ENCODE measurements at regions not wholly inside any gene's neighbourhood (a gene's known extent, or its start where the extent isn't known, plus 50 kb on each side); places are given as distances from the start of the nearest gene placed in this dataset.

DNA sequence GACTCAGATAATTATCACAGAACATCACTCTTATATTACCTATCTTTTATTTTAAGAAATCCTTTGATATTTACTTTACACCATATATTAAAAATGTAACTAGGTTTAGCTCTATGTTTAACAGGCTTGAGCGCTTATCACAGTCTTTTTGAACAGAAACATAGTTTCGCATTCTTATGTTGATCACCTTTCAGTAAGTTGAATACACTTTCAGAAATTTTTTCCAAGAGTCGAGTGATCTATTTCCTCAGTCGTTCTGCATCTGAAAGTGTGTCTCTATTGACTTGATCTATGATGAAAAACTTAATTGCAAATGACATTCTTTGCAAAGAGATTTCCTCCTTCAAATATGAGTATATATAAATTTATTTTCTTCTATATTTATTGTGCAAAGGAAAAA is 516.6 kb upstream of the KCNMB2 start:
- intact Hi-C loops (cut with DNase I) = no loop called here
- DNase-seq (no peak), ATAC-seq (no peak)
- Histone ChIP-seq H3K36me3 (no peaks in the 10 kb centered on the region), H3K4me1 (no peaks in the 10 kb centered on the region), H3K9me3 (no peaks in the 10 kb centered on the region), H3K27me3 (no peaks in the 10 kb centered on the region), H3K27ac (no peak overlapping the region), H3K4me3 (no peak overlapping the region)
- TF ChIP-seq POLR2A (IDR thresholded peaks at IDR 0.05) = no peak
- TF ChIP-seq, protein P1, sequence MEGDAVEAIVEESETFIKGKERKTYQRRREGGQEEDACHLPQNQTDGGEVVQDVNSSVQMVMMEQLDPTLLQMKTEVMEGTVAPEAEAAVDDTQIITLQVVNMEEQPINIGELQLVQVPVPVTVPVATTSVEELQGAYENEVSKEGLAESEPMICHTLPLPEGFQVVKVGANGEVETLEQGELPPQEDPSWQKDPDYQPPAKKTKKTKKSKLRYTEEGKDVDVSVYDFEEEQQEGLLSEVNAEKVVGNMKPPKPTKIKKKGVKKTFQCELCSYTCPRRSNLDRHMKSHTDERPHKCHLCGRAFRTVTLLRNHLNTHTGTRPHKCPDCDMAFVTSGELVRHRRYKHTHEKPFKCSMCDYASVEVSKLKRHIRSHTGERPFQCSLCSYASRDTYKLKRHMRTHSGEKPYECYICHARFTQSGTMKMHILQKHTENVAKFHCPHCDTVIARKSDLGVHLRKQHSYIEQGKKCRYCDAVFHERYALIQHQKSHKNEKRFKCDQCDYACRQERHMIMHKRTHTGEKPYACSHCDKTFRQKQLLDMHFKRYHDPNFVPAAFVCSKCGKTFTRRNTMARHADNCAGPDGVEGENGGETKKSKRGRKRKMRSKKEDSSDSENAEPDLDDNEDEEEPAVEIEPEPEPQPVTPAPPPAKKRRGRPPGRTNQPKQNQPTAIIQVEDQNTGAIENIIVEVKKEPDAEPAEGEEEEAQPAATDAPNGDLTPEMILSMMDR (IDR thresholded peaks at IDR 0.05) = no peak
- WGBS, 4 donors = 83 to 90% (median 86%) methylated on average over 4 of the region's 4 CpGs

DNA sequence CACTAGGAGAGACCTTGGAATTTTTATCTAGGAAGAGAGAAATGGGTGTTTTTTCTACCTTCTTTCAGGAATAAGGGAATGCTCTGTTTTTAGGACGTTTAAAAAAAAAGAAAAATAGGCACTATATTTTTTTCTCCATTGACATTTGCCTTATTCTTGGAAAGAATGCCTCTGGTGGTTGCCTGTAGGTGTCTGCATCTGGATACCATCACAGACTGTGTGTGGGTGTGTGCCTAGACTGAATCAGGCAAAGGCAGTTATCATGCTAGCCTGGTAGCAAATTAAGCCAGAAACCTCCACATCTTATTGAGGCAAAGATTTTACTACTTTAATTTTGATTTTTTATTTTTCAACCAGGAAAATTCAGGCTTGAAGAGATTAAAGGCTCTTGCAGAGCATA is 513.6 kb upstream of the KCNMB2 start:
- H3K27me3 ChIP-seq = no peaks in the 10 kb centered on the region
- H3K36me3 ChIP-seq = no peaks in the 10 kb centered on the region
- H3K4me1 ChIP-seq = no peaks in the 10 kb centered on the region
- TF ChIP-seq, protein P1 (IDR thresholded peaks at IDR 0.05) = no peak
- no peak for TF ChIP-seq POLR2A (IDR thresholded peaks at IDR 0.05)
- H3K27ac ChIP-seq = no peak overlapping the region
- WGBS, 4 donors = 77 to 86% (median 80%) methylated on average over 1 of the region's 1 CpG
- DNase-seq (peak in 1 of 5 donors; percentile 30), ATAC-seq (peak in 1 of 4 donors; percentile 55)
- intact Hi-C loops (cut with DNase I) = no loop called here
- no peaks in the 10 kb centered on the region for H3K9me3 ChIP-seq
- H3K4me3 ChIP-seq = no peak overlapping the region

DNA sequence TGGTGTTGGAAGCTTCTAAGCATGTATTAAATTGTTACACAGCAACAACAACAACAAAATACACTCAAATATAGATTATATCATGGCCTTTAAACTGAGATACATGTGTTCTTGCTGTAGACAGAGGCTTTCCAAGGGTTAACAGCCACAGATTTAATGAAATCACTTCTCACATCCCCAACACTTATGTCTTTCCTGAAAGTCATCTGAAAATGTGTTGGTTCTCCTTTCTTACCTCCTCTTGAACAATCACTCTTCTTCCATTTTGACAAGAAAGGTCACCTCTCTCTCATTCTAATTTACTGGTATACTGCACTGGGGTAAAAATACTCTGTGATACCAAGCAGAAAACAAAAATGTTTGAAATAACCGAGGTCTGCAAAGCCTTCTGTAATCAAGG is 507.3 kb upstream of the KCNMB2 start:
- WGBS, 4 donors = 67 to 81% (median 78%) methylated on average over 1 of the region's 1 CpG
- no peaks in the 10 kb centered on the region for H3K4me1 ChIP-seq
- no peak overlapping the region for H3K4me3 ChIP-seq
- no peak for TF ChIP-seq POLR2A (IDR thresholded peaks at IDR 0.05)
- TF ChIP-seq, protein P1 (IDR thresholded peaks at IDR 0.05) = no peak
- ATAC-seq (no peak), DNase-seq (no peak)
- intact Hi-C loops (cut with DNase I) = no loop called here
- H3K36me3 ChIP-seq = no peaks in the 10 kb centered on the region
- no peaks in the 10 kb centered on the region for H3K9me3 ChIP-seq
- no peaks in the 10 kb centered on the region for H3K27me3 ChIP-seq
- no peak overlapping the region for H3K27ac ChIP-seq

- 94 to 98% (median 96%) methylated on average over 4 of the region's 4 CpGs for WGBS, 4 donors
- H3K36me3 ChIP-seq = no peaks in the 10 kb centered on the region
- no peak for ATAC-seq
- intact Hi-C loops (cut with DNase I) = no loop called here
- no peak for TF ChIP-seq POLR2A (IDR thresholded peaks at IDR 0.05)
- TF ChIP-seq, protein P1 (IDR thresholded peaks at IDR 0.05) = no peak
- DNase-seq = no peak
- peaks cover 0 to 8% (median 0%) of the 10 kb centered on the region in 12 donors for H3K9me3 ChIP-seq
- H3K4me3 ChIP-seq = no peak overlapping the region
- no peak overlapping the region for H3K27ac ChIP-seq
- no peaks in the 10 kb centered on the region for H3K27me3 ChIP-seq
- no peaks in the 10 kb centered on the region for H3K4me1 ChIP-seq
Observed at GRCh38 chr3:178036451-178037144, 499.6 kb upstream of the KCNMB2 start.

Data from heart left ventricle (tissue), 16 donors.